Activated CD4-positive, alpha-beta T cell treated with anti-CD3 and anti-CD28 coated beads, Interleukin-2, amount 50 U/mL, for 16 hours (primary cell): ENCODE measurements at regions not wholly inside any gene's neighbourhood (a gene's known extent, or its start where the extent isn't known, plus 50 kb on each side); places are given as distances from the start of the nearest gene placed in this dataset.
"Not testable (repeated sequence)": the region's sequence is repeated elsewhere in the genome, so short reads cannot be mapped to it uniquely, and the experiment has no call there.

Experiments
- DNase-seq: peaks from one replicate; pipeline ENCODE4 v3.0.0-alpha.2; 2020

- no peak for DNase-seq
These were observed 136.2 kb upstream of the ATP5MC3 start for GRCh38 chr2:175317751-175318150.

- DNase-seq, result no peak
These were observed 130.6 kb upstream of the ATP5MC3 start for GRCh38 chr2:175312137-175312536.

DNA sequence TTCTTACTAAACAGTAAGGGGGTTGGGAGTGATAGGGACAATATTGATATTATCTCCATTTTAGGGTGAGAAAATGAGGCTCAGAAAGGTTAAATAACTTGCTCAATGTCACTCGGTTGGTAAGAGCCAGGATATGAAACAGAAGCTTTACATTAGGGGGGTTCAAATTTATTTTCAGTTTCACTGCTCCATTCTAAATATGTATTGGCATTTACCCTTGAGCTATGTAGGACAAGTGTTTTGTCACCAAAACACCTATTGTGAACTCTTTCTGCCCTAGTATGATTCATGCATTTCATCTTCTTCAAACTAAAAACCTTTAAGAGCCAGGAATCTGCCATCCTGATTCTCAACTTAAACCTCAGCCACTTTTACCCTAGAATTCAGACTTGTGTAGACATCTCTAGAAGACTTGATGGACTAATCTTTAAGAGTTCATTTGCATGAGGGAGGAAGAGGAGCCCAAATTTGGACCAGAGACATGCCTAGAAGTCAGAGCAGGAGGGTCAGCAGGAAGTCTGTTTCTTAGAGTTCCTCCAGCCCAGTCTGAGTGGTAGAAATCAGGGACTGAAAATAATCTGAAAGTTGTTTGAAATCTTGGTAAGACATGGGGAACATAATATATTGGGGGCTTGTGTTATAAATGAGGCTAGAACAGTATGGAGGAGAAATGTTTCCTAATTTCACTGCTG is 129.4 kb upstream of the ATP5MC3 start:
- DNase-seq, result no peak

DNA sequence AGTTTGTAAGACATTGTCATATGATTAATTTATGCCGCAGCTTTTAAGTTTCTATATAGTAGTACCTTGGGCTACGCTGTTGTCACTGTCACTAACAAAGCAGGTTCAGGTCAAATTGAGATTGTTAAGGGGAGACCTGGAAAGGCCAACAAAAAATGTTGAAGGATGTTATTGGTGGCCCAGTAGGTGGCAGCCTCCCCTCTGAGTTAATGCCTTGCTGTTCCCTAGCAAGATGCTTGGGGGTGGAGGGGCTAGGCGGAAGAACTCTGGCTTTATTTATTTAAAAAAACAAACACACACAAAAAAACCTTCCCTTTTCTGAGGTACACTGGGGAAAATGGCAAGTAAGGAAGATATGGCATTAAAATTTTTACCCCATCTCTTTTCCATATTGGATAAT is 128.3 kb upstream of the ATP5MC3 start:
- DNase-seq, result peak; percentile 2

DNA sequence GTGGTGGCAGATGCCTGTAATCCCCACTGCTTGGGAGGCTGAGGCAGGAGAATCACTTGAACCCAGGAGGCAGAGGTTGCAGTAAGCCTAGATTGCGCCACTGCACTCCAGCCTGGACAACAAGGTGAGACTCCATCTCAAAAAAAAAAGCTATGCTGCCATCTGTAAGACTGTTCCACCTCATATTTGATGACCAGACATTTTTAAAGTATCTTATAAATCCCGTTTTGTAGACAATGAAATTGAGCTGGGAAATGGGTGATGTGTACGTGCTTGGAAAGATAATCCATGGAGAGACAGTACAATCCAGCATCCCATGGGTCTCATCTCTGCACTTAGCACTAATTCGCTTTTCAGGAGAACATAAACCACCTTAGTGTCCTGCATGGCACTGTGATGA is 126.5 kb upstream of the ATP5MC3 start:
- DNase-seq, result no peak

DNA sequence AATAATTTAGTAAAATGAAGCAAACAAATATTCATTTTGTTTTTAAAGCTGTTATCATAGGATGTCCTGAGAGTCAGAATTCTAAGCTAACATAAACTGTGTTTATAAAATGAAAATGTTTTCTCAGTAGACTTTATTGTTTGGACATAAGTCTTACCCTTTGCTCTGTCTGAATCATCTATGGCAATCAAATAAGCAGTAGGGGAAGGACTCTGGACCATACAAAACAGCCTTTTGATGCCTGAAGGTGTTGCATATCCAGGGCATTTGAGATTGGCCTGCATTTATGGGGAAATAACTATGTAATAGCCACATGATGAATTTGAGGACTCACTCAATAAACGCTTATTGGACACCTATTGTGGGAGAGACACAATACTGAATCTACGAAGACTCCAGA is 123.0 kb upstream of the ATP5MC3 start:
- DNase-seq, result no peak

DNA sequence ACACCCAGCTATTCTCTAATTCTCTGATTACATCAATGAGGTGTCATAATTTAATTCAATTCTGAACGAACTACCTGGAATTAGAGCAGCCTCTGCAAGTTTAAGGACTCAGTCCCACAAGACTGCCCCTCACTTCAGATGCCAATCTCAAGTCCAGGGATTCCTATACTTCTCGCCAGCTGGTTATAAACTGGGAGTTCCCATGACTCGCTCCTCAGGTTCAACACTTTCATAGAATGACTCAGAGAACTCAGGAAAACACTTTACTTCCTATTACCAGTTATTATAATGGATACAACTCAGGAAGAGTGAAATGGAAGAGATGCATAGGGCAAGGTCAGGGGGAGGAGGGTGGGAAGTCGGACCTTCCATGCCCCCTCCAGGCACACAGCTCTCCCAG is 112.3 kb upstream of the ATP5MC3 start:
- DNase-seq, result no peak

DNA sequence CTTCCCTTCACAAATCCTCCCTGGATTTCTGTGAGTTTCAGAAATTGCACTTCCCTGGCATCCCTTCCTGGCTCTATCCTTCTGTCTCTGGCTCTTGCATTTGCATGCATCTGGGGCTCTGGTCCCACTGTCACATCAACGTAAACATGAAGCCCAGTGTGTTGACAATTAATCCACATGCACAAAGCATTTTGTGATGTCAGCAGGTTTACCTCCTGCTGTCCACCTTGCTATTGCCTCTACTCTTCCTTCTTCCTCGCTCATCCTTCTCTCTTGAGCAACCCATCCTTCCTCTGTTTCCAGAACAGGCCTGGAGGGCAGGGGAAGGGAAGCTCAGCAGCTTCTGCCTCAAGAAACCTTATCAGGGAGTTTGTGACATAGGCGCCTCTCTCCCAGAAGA is 111.7 kb upstream of the ATP5MC3 start:
- DNase-seq, result no peak

- no peak for DNase-seq
These were observed 101.4 kb upstream of the ATP5MC3 start for GRCh38 chr2:175282886-175283285.

DNA sequence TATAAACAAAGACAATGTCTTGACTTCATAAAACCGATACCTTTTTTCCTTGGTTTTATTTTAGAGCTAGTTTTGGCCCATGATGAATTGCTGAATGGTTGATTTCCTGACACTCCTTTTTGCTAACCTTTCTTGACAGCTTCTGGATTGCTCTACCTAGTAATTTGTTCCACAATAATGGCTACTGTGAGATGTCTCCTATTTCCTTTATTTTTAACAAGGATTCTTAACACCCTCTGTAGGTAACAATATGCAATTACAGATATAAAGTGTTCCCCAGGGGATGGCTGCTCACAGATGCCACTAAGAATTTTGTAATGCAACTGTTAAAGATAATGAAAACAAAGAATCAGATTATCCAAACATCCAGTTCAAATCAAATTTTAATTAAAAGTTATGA is 100.8 kb upstream of the ATP5MC3 start:
- DNase-seq, result peak; percentile 46

GRCh38 chr2:175277772-175278171 is 96.3 kb upstream of the ATP5MC3 start:
- DNase-seq, result no peak

DNA sequence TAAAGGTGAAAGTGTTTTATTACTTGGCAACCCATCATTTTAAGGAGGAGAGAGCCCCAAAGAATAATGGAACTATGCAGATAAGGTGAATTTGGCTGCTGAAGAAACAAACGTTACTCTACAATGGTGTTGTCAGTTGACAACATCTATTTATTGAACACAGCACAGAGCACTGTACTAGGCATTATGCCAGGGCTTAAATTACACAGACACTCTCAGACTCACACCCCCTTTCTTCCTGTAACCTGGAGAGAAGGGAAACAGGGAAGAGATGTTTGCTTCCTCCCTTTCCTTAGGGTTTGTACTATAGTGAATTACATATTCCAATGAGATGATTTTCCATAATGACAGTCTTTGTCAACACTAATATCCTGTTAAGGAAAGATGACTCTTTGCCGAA is 94.0 kb upstream of the ATP5MC3 start:
- DNase-seq, result no peak

GRCh38 chr2:175259164-175259563 is 77.7 kb upstream of the ATP5MC3 start:
- no peak for DNase-seq

- DNase-seq, result no peak
These were observed 75.5 kb upstream of the ATP5MC3 start for GRCh38 chr2:175256806-175257585.

GRCh38 chr2:175256391-175256790 is 74.9 kb upstream of the ATP5MC3 start:
- DNase-seq, result not testable (repeated sequence)

- DNase-seq, result no peak
These were observed 72.4 kb upstream of the ATP5MC3 start for GRCh38 chr2:175253871-175254270.

GRCh38 chr2:175251425-175252041 is 70.0 kb upstream of the ATP5MC3 start:
- DNase-seq, result peak; percentile 24

DNA sequence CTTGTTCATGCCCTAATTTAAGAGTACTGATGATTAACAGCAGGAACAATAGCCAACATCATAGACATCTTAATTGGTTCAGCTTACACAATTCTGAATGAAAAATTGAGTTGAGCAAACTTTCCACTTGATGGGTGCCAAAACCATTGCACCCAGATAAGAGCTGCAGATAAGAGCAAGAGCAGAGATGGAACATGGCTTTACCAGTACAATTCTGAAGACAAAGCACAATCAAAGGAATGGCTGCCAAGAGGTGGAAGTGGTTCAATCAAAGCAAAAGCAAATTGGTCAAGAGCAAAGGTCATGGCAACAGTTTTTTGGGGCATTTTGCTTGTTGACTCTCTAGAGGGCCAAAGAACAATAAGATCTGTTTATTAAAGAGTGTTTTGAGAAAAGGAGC is 65.6 kb upstream of the ATP5MC3 start:
- no peak for DNase-seq

DNA sequence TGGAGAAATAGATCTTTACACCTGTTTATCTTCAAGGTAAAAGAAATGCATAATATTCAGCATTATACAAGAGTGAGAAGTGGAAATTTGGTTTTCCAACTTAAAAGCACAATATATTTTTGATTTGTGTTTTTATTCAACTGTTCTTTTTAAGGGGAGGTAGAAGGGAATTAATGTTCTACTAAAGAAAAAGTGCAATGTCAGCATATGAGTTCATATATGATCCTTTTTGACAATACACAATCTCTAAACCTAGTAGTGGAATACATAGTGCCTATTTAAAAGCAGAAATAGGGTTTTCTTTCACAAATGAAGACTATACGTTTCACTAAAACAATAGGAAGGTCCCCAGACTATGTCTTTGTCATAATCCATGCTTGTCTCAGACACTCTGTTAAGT is 63.2 kb upstream of the ATP5MC3 start:
- no peak for DNase-seq

DNA sequence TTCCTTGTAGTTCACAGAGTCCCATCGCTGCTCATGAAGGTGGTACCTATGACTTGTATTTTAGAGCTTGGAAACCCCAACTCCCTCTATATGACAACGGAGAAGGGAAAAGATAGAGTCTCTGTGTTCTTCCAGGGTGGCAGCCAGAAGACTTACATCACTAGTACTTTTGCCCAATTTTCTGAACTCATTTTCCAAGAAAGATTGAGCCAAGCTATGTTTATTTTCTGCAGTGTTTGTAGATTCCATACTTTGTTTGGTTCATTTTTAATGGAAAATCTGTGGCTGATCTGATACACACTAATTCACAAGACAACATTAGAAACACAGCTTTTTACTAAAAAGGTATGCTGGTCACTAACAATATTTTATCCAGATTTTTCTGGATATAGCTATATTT is 60.2 kb upstream of the ATP5MC3 start:
- DNase-seq, result no peak

- DNase-seq, result not testable (repeated sequence)
These were observed 58.5 kb upstream of the ATP5MC3 start for GRCh38 chr2:175240033-175240432.

DNA sequence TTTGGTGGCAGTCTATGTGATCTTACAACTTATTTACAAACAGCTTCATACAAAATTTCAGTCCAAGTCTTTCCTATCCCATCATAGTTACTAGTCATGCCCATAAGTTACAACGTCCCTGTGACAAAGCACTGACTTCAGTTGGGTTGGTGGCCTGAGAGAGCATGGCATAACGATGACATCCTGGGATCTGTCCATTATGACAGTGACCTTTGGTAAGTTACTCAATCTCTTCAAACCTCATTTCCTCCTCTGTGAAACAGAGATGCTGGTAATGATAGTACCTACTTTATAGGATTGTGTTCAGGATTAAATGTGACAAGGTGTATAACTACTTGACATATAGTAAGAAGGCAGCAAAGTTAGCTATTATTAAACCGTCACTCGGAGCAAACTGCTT is 55.4 kb upstream of the ATP5MC3 start:
- DNase-seq, result no peak

DNA sequence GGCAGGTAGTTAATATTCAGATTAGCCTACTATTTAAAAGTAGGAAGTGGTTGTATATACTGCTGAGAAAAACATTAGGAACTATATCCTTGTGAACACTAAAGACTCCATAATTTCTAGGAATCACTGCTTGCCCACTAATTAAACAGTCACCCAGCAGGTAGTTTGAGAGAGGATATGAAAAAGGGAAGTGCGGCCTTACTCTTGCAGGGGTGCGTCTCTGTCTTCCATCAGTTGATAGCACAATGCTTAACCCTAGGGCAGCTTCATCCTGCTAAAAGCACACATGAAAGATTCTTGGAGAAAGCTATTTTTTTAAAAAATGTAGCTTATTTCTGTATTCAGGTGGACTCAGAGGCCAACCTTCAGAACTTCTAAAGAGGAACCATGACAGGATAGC is 53.1 kb upstream of the ATP5MC3 start:
- no peak for DNase-seq

DNA sequence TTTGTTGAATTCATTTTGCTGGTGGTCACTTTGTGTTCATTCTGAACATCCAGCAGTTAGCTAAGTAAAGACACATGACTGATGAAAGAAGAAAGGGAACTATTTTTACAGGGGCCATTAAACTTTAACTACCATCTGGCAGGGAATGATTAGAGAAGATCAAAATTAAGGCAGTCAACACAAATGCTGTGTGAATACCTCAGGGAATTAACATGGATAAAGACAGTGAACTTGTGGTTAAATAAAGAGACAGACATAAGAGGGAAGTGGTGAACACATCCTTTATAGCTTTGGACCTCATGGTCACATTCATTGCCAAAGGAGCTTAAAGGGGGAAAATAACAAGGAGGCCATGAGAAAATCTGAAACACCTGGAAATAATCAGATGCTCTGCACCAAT is 52.6 kb upstream of the ATP5MC3 start:
- no peak for DNase-seq
